ENCODE measurements at regions not wholly inside any gene's neighbourhood (a gene's known extent, or its start where the extent isn't known, plus 50 kb on each side); places are given as distances from the start of the nearest gene placed in this dataset.

DNA sequence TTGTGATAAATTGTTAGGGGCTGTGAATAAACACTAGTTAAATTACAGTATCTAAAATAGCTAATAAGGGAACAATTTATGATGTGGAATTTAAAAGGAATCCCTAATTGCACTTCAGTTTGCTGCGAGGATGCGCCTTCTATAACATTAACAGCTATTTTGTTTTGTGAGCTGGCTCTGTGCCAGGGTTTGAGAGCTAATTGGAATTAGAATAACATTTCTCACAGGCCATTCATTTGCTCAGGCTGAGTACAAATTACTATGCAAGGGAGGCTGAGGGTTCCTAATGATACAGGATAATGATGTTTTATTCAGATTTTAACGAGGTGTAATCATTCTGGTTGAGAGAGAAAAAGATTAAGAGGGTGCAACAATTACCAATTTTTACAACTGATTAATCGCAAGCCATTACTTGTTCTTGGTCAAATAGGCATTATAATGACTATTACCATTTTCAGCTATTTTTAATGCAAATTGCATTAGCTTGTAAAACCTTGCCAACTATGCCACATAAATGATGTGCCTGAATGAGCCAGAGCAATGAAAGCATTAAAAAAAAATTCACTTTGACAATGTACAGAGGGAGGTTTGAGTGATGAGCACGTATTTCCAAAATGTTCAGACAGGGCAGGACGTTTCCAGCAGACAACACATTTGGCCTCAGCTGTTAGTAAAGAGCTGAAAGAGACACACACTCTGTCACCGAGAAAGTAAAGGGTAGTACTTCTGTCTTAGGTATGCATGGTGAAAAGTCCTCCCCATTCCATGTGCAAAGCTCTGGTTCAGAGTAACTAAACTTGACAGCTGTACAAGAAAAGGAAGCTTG, 576.5 kb downstream of the TLE1 start:
- DNase-seq: no peak

DNA sequence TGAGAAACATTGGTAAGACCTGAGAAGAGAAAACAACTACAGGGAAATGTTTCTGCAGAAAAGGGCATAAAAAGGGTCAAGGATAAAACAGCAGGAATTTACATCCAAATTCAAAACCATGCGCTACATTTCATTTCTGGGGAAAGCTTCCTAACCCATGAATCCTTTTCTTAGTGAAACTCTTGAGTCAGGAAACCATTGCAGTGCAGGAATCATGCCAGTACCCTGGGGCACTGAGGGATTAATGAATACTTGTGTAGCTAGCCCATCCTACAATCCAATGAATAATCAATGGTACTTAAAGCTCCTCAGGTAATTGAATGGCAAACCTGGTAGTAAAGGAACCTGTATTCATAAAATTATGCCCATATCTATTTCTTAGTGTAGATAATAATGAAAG, 580.5 kb downstream of the TLE1 start:
- no peak for DNase-seq

DNA sequence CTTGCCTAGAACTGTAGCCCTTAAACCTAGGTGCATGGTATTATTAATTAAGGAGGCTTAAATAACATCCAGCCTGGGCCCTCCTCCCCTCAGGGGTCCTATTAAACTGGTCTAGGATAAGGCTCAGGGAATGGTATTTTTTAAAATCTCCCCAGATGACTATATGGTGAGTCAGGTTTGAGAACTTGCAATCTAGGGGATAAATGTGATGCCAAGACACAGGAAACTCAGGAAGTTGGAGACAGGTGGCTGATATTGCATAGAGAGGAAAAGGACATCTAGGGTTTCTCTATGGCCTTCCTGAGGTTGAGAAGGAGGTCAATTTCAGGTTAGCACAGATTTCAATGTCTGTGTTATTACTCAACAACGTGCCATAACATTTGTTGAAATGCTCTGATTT, 581.0 kb downstream of the TLE1 start:
- no peak for DNase-seq

DNA sequence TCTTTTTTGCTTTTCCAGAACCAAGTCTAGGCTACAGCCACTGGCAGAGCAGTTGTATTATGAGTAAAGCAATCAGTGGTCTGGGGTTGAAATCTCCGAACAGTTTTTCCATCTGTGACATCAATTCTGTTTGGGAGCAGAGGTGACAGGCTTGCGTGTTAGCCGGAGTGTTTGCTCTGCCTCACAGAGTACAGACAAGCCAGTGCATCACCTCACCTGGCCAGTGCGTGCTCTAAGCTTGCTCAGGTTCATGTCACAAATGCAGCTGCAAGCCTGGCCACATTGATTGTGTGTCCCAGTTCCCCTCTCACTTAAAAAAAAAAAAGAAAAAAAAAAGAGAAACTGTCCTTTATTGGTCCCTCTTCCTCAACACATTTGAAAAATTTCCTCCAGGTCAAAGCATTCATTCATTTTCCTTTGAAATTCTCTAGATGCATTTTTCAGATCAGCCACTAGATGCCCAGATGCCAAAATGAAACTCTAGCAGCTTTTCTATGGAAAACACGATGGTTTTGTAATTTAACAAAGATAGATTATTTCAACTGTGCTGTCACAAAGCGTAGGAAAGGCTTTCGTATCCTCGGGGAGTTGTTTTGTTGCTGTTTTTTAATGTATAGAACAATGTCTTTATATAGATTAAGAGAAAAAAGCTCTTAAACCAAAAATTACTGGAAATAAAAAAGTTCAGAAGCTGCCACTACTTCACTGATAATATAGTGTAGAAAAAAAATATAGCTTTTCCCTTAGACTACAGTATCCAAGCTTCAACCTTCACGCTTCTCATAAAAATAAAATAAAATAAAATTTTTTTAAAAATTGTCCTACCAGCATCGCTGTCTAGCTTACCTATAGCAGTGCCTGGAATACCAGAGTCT, 585.5 kb downstream of the TLE1 start:
- no peak for DNase-seq

GRCh38 chr9:81097131-81097847, 592.1 kb downstream of the TLE1 start:
- no peak for DNase-seq

DNA sequence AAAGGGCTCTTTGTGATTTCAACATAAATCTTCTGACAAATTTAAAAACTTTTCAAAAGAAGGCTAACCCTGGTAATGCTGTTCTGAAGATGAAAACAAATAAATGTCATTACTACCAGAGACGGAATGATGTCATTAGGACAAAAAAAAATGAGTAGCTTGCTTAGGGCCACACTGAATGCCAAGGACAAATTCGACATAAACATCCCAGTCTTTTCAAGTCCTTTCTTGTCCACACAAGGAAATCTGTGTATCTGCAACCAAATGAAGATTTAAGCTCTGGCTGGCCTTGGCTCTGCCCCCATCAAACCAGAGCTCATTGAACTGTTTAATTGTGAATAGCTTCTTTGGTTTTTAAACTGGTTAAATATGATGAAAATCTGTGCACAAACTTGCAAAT, 592.7 kb downstream of the TLE1 start:
- DNase-seq: no peak

GRCh38 chr9:81092057-81092456, 597.3 kb downstream of the TLE1 start:
- DNase-seq: no peak

GRCh38 chr9:81088341-81088740, 601.0 kb downstream of the TLE1 start:
- no peak for DNase-seq

DNA sequence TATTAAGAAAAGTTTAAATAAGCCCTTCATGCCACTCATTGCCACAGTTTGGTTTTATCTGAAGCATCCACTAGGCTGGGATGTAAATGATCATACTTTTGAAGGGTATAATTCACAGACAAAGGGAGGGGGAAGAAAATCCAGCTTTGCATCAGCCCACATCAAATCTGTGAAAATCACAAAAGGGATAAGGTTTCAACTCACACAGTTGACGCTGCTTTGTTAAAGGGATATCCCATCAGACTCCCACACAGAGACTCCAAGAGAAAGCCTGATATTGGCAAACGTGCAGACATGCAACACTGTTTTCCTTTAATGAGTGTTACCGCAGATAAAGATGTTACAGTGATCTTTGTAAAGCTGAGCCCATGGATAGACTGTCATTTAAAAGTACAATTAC, 602.9 kb downstream of the TLE1 start:
- no peak for DNase-seq

DNA sequence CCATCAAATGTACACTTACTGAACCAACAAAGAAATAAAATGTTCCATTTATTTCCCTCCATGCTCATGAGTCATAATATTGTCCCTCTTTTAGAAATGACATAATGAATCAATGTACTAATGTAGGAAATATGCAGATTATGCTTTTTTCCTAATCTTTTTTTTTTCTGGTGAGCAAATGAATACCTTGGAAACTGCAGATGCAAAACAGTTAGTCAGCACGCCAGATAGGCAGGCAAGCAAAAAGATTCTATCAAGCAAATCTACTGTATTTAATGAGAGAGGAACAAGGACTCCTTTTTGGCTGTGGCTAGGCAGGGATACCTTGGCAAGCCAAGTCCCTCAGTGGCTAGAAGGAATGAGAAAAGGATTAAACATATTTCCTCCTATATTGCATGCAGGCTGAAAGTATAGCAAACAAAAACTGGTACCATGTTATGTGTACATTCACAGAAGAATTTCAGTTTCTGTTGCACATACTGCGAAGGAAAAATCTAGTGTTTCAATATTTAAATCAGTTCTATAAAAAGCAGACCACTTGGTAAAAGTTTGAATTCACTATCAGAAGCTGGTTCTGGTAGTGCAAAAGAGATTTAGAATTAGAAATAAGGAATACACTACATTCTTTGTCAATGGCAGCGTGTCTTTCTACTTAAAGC, 605.4 kb downstream of the TLE1 start:
- no peak for DNase-seq

DNA sequence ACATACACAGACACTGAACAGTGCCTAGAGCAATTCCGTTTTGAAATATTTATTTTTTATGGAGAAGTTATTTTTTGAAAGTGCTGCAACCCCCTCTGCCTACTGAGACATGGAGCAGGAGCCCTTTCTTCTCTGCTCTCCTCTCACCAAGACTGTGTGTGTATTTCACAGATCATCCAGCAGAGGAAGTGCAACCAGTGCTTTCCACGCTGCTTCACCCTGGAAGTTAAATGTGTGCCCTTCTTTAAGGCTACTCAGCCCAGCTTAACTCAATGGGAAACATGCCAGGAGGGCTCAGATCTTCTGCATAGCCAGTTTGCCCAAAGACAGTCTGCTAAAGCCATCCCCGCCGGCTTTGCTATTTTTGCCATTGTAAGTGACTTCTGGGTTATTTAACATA, 606.3 kb downstream of the TLE1 start:
- DNase-seq: no peak

GRCh38 chr9:81082221-81082620, 607.1 kb downstream of the TLE1 start:
- DNase-seq: no peak

DNA sequence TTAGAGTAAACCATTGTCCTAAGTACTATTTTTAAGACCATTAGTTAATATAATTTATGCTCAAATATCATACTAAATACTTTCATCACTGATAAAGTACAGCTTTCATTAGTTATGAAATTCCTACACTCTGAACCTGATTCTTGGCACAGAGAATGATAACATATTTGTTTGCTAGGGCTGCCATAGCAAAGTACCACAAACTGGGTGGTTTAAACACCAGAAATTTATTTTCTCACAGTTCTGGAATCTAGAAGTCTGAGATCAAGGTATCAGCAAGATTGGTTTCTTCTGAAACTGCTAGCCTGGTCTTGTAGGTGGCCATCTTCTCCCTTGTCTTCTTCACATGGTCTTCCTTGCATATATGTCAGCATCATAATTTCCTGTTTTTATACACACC, 608.4 kb downstream of the TLE1 start:
- no peak for DNase-seq

DNA sequence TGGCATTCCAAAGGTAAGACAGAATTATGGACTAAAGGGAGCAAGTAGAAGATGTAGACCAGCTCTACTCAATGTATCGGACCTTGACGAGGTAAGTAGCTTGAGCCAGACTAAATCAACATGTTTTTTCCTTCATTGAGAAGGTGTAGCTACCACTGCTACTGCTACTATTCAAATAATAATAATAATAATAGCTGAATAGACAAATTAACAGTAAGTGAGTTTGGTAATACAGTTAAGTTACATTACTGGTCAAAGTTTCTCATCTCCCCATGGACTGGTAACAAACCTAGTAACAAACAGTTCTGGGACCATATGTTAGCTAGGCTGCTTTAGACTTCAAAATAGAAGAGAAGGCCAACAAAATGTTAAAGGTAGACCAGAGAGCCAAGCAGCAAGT, 609.2 kb downstream of the TLE1 start:
- DNase-seq: no peak

- DNase-seq: no peak
These were observed 610.3 kb downstream of the TLE1 start for GRCh38 chr9:81079055-81079454.

DNA sequence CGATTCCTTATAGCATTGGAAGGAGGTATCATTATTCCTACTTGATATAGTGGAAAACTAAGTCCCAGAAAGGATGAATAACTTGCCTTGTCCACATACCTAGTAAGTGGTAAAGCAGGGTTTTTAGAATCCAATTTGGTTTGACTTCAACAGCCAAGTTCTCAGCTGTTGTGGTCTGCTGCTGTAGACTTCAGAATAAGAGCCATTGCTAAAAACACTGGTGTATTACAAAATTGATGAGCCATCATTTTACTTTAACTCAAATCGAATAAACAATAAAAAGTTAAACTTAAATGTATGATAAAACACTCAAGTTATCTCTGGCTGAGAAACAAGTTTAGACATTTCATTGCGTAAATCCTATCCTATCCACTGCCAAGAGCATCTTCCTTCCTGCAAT, 610.8 kb downstream of the TLE1 start:
- no peak for DNase-seq

DNA sequence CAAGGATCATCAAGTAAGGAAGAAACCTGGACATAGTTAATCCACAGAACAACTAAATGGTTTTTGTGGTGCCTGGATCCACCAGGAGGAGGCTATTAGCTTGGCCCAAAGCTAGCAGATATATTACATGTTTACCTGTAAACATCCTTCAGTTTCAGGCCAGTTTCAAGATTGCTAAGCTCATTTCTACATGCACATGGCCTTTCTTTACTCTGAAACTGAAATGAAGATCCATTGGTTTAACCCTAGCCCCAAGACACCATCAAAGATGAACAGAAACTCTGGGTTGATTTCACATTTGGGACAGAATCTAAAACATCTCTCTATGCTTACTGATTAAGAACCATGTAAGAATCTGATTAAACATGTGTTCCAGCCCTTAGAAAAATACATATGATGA, 611.8 kb downstream of the TLE1 start:
- DNase-seq: no peak

DNA sequence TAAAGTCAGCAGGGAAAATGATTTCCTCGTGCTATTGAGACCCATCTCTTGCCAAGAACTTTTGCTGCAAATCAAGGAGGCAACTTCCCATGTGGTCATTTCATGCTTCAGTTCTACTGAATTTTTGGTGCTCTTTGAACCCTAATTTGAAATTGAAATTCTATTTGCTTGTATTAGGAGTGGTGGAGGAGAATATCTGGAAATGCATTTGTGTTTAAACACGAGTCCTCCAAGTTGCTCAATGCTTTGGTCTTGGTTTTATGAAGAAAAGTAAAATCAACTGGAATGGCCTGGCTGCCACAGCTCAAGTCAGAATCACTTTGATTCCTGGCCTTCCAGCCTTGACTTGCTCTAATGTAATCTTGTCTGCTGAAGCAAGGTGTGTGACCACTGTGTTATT, 613.2 kb downstream of the TLE1 start:
- no peak for DNase-seq

DNA sequence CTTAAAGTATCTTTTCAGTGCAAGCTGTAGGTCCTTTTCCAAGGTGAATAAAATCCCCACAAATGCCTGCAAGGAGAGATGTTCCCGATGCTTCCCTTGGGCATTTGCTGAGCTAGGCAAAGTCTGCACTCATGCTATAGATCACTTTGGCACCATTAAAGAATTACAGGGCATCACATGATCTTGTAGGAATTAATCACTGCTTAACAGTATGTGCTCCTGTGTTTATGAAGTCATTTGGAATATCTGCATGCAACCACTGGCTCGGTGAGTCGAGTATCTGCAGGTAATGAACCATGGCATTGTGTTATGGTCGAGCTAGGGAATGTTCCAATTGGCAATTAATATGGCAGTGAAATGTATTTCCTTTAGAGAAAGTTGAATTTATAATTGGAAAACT, 615.1 kb downstream of the TLE1 start:
- DNase-seq: no peak

- DNase-seq: no peak
These were observed 615.5 kb downstream of the TLE1 start for GRCh38 chr9:81073821-81074220.

DNA sequence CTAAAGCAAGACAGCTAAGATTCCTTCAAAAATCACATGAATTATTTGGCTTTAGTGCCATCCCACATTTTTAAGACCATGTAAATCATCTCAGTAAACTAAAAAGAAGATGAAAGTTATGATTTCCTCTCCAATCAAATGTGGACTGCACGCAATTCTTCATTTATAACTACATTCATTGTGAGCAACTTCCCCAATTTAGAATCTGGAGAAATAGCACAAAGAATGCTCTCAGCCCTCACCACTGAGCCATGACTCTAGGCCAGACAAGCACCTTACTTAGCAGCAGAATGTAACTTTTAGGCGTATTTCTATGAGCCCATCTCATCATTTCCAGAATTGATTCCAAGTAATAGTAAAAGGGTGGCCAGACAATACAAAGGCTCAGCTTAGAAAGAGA, 616.6 kb downstream of the TLE1 start:
- no peak for DNase-seq

DNA sequence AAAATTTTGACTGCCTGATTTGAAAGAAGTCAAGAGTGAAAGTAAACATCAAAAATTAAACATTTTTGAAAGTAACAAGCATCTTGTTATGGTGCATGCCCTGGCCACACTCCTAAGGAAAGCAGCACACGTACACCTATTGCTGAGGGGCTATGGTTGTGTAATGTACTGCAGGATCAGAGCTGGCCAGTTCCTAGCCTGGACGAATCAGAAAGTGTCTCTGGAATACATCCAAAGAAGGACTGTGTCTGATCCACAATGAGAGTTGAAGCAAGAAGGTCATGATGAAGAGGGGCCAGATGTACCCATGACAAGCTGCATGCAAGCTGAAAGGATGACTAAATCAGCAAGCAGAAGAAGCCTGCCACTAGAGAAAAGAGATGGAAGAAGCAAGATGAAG, 618.2 kb downstream of the TLE1 start:
- DNase-seq: no peak

DNA sequence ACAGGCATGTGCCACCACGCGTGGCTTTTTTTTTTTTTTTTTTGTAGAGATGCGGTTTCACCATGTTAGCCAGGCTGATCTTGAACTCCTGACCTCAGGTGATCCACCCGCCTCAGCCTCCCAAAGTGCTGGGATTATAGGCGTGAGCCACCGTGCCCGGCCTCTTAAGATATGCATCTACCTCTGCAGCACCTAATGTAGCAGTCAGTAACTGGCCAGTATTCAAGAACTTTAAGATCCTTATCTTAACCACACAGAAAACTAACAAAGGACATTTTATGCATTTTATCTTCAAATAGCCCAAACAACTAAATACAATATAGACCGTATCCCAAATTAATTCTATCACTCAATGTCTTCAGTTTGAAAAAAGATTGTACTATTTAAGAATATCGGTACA, 618.7 kb downstream of the TLE1 start:
- no peak for DNase-seq
